GM23338 (cell line): ENCODE measurements at regions not wholly inside any gene's neighbourhood (a gene's known extent, or its start where the extent isn't known, plus 50 kb on each side); places are given as distances from the start of the nearest gene placed in this dataset.

Experiments
- ATAC-seq: fragments of 200-7000 bp; cut with Tn5 transposase; 3 replicates; pipeline ENCODE4 v1.9.1; 2020
- DNase-seq: peaks from one replicate; pipeline ENCODE4 v3.0.0-alpha.2; 2015; ENCODE audit warnings: low spot score
- H2AFZ ChIP-seq: fragments of 200-600 bp; sonication (generic); 2 replicates; pipeline ENCODE4 v1.8.0; 2016; ENCODE audit warnings: antibody characterized with exemption, mild to moderate bottlenecking, moderate library complexity
- H3F3A ChIP-seq: fragments of 200-600 bp; sonication (generic); replicated peaks from 2 replicates; pipeline ENCODE4 v1.8.0; 2017; ENCODE audit warnings: antibody characterized with exemption, mixed run types, low read depth
- H3K27ac ChIP-seq: fragments of 200-600 bp; sonication (generic); 2 replicates; pipeline ENCODE4 v1.6.1; 2016; ENCODE audit warnings: low read depth
- H3K27me3 ChIP-seq: fragments of 200-600 bp; sonication (generic); 2 replicates; pipeline ENCODE4 v1.8.0; 2016; ENCODE audit warnings: mild to moderate bottlenecking, mixed run types, moderate library complexity; ENCODE audit not compliant: insufficient read depth
- H3K36me3 ChIP-seq: fragments of 200-600 bp; sonication (generic); 2 replicates; pipeline ENCODE4 v1.8.0; 2016; ENCODE audit warnings: mild to moderate bottlenecking; ENCODE audit not compliant: insufficient read depth
- H3K4me1 ChIP-seq: fragments of 200-600 bp; sonication (generic); 2 replicates; pipeline ENCODE4 v1.8.0; 2016; ENCODE audit warnings: mild to moderate bottlenecking, moderate library complexity; ENCODE audit not compliant: insufficient read depth
- H3K4me2 ChIP-seq: fragments of 200-600 bp; sonication (generic); 2 replicates; pipeline ENCODE4 v1.7.1; 2017; ENCODE audit warnings: mixed run types
- H3K4me3 ChIP-seq: fragments of 200-600 bp; sonication (generic); 2 replicates; pipeline ENCODE4 v1.6.1; 2016; ENCODE audit warnings: mixed run types
- H3K79me2 ChIP-seq: fragments of 200-600 bp; sonication (generic); replicated peaks from 2 replicates; pipeline ENCODE4 v1.8.0; 2017; ENCODE audit warnings: mild to moderate bottlenecking; ENCODE audit not compliant: insufficient read depth
- H3K9me2 ChIP-seq: fragments of 200-600 bp; sonication (generic); 2 replicates; pipeline ENCODE4 v1.8.0; 2017; ENCODE audit not compliant: insufficient read depth
- H4K20me1 ChIP-seq: fragments of 200-600 bp; sonication (generic); replicated peaks from 2 replicates; pipeline ENCODE4 v1.8.0; 2017; ENCODE audit warnings: mild to moderate bottlenecking; ENCODE audit not compliant: insufficient read depth
- H3K27ac Mint-ChIP-seq: 2 replicates; pipeline ENCODE4 v1.8.0; 2020; ENCODE audit warnings: inconsistent platforms, mild to moderate bottlenecking, moderate library complexity, mixed read lengths
- H3K27me3 Mint-ChIP-seq: 3 replicates; pipeline ENCODE4 v1.8.0; 2022; ENCODE audit warnings: low read depth, mild to moderate bottlenecking, moderate library complexity, mixed read lengths, inconsistent platforms; ENCODE audit not compliant: insufficient read depth, poor library complexity
- H3K36me3 Mint-ChIP-seq: 3 replicates; pipeline ENCODE4 v1.8.0; 2021; ENCODE audit warnings: low read depth, mild to moderate bottlenecking, inconsistent platforms, moderate library complexity, mixed read lengths
- H3K4me1 Mint-ChIP-seq: 3 replicates; pipeline ENCODE4 v1.8.0; 2020; ENCODE audit warnings: mild to moderate bottlenecking, inconsistent platforms, mixed read lengths
- H3K4me3 Mint-ChIP-seq: 3 replicates; pipeline ENCODE4 v1.8.0; 2021; ENCODE audit warnings: moderate library complexity, mild to moderate bottlenecking, inconsistent platforms, mixed read lengths
- H3K9me3 Mint-ChIP-seq: 3 replicates; pipeline ENCODE4 v1.8.0; 2020; ENCODE audit warnings: moderate library complexity, mild to moderate bottlenecking, inconsistent platforms, mixed read lengths
- CREB1 ChIP-seq: fragments of 250-450 bp; sonication (Bioruptor Pico); IDR thresholded peaks from 2 replicates; pipeline ENCODE4 v1.5.0; 2020; ENCODE audit warnings: low read depth, mild to moderate bottlenecking, moderate library complexity
- EZH2 ChIP-seq: fragments of 200-600 bp; sonication (generic); IDR thresholded peaks from one replicate; pipeline ENCODE4 v1.8.0; 2017; ENCODE audit warnings: antibody characterized with exemption, mild to moderate bottlenecking, low read depth; ENCODE audit not compliant: unreplicated experiment
- EZH2phosphoT487 ChIP-seq: fragments of 200-600 bp; sonication (generic); IDR thresholded peaks from one replicate; pipeline ENCODE4 v1.8.1; 2018; ENCODE audit warnings: antibody characterized with exemption; ENCODE audit not compliant: unreplicated experiment
- JUNB ChIP-seq: IDR thresholded peaks from one replicate; pipeline ENCODE4 v1.6.1; 2016; ENCODE audit warnings: antibody characterized with exemption; ENCODE audit not compliant: unreplicated experiment
- NANOG ChIP-seq: IDR thresholded peaks from 2 replicates; pipeline ENCODE4 v1.6.1; 2016; ENCODE audit warnings: antibody characterized with exemption, borderline replicate concordance
- POLR2AphosphoS5 ChIP-seq: IDR thresholded peaks from 2 replicates; pipeline ENCODE4 v1.6.1; 2016; ENCODE audit warnings: antibody characterized with exemption, low read depth
- STAT1 ChIP-seq: IDR thresholded peaks from one replicate; pipeline ENCODE4 v1.6.1; 2016; ENCODE audit warnings: antibody characterized with exemption; ENCODE audit not compliant: unreplicated experiment
- ZNF114 ChIP-seq: fragments of 250-450 bp; sonication (Bioruptor Pico); IDR thresholded peaks from 2 replicates; pipeline ENCODE4 v1.5.0; 2020; ENCODE audit warnings: mild to moderate bottlenecking, moderate library complexity
- ZNF331 ChIP-seq: fragments of 250-450 bp; sonication (Bioruptor Pico); IDR thresholded peaks from 2 replicates; pipeline ENCODE4 v1.5.0; 2020; ENCODE audit warnings: low read depth, mild to moderate bottlenecking, moderate library complexity
- TF ChIP-seq, protein P1 (sequence below), 2 experiments: fragments of 200-600 bp in 1 of 2; sonication (generic) in 1 of 2; conservative IDR thresholded peaks; 2 replicates each; pipeline versions ENCODE4 v1.5.1 to v1.6.1; 2016 to 2017; ENCODE audit warnings: antibody characterized with exemption in 2 of 2, low read depth in 2 of 2, mild to moderate bottlenecking in 2 of 2, moderate library complexity in 1 of 2
- TF ChIP-seq, protein P2 (sequence below): IDR thresholded peaks from 2 replicates; pipeline ENCODE4 v1.6.1; 2016; ENCODE audit warnings: antibody characterized with exemption
- TF ChIP-seq, protein P3 (sequence below): IDR thresholded peaks from one replicate; pipeline ENCODE4 v1.6.1; 2018; ENCODE audit warnings: antibody characterized with exemption; ENCODE audit not compliant: unreplicated experiment
- TF ChIP-seq, protein P4 (sequence below): fragments of 250-450 bp; sonication (Bioruptor Pico); IDR thresholded peaks from 2 replicates; pipeline ENCODE4 v1.5.0; 2020; ENCODE audit warnings: mild to moderate bottlenecking, moderate library complexity

DNA sequence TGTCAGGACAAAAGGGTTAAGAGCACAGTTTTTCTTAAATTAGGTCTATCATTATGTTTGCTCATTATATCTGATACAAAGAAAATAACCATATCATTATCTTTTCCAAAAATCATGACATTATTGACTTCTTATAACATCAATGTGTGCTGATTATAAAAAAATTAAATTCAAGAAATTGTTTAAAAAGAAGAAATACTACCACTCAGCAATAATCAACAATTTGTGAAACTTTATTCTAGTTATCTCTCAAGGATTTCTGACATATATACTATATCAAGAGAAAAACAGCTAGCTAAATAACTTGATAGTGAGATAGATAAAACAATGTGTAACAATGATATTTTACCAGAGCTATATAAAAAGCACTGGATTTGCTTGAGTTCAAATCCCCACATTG is 360.7 kb upstream of the PHF14 start:
- Histone ChIP-seq H3K79me2 (no peaks in the 10 kb centered on the region), H3F3A (no peaks in the 10 kb centered on the region), H4K20me1 (no peaks in the 10 kb centered on the region), H3K4me3 (no peak overlapping the region), H3K27me3 (no peaks in the 10 kb centered on the region), H3K27ac (no peak overlapping the region), H3K4me1 (no peaks in the 10 kb centered on the region), H3K9me2 (no peaks in the 10 kb centered on the region), H3K36me3 (no peaks in the 10 kb centered on the region), H3K4me2 (no peak overlapping the region), H2AFZ (no peak overlapping the region)
- Mint-ChIP-seq H3K9me3 (peaks cover 3% of the 10 kb centered on the region; the same call in 1 of the 3 replicates), H3K4me1 (no peaks in the 10 kb centered on the region), H3K27ac (no peak overlapping the region), H3K36me3 (no peaks in the 10 kb centered on the region), H3K27me3 (no peaks in the 10 kb centered on the region), H3K4me3 (no peak overlapping the region)
- DNase-seq: no peak
- no peak for ATAC-seq
- no peak for TF ChIP-seq STAT1
- TF ChIP-seq, protein P1, sequence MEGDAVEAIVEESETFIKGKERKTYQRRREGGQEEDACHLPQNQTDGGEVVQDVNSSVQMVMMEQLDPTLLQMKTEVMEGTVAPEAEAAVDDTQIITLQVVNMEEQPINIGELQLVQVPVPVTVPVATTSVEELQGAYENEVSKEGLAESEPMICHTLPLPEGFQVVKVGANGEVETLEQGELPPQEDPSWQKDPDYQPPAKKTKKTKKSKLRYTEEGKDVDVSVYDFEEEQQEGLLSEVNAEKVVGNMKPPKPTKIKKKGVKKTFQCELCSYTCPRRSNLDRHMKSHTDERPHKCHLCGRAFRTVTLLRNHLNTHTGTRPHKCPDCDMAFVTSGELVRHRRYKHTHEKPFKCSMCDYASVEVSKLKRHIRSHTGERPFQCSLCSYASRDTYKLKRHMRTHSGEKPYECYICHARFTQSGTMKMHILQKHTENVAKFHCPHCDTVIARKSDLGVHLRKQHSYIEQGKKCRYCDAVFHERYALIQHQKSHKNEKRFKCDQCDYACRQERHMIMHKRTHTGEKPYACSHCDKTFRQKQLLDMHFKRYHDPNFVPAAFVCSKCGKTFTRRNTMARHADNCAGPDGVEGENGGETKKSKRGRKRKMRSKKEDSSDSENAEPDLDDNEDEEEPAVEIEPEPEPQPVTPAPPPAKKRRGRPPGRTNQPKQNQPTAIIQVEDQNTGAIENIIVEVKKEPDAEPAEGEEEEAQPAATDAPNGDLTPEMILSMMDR (conservative IDR thresholded peaks at IDR 0.05; ENCODE audit: low read depth in 2 of 2): no peak
- TF ChIP-seq, protein P2, sequence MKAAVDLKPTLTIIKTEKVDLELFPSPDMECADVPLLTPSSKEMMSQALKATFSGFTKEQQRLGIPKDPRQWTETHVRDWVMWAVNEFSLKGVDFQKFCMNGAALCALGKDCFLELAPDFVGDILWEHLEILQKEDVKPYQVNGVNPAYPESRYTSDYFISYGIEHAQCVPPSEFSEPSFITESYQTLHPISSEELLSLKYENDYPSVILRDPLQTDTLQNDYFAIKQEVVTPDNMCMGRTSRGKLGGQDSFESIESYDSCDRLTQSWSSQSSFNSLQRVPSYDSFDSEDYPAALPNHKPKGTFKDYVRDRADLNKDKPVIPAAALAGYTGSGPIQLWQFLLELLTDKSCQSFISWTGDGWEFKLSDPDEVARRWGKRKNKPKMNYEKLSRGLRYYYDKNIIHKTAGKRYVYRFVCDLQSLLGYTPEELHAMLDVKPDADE: no peak
- no peak for TF ChIP-seq JUNB
- TF ChIP-seq, protein P3, sequence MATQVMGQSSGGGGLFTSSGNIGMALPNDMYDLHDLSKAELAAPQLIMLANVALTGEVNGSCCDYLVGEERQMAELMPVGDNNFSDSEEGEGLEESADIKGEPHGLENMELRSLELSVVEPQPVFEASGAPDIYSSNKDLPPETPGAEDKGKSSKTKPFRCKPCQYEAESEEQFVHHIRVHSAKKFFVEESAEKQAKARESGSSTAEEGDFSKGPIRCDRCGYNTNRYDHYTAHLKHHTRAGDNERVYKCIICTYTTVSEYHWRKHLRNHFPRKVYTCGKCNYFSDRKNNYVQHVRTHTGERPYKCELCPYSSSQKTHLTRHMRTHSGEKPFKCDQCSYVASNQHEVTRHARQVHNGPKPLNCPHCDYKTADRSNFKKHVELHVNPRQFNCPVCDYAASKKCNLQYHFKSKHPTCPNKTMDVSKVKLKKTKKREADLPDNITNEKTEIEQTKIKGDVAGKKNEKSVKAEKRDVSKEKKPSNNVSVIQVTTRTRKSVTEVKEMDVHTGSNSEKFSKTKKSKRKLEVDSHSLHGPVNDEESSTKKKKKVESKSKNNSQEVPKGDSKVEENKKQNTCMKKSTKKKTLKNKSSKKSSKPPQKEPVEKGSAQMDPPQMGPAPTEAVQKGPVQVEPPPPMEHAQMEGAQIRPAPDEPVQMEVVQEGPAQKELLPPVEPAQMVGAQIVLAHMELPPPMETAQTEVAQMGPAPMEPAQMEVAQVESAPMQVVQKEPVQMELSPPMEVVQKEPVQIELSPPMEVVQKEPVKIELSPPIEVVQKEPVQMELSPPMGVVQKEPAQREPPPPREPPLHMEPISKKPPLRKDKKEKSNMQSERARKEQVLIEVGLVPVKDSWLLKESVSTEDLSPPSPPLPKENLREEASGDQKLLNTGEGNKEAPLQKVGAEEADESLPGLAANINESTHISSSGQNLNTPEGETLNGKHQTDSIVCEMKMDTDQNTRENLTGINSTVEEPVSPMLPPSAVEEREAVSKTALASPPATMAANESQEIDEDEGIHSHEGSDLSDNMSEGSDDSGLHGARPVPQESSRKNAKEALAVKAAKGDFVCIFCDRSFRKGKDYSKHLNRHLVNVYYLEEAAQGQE: no peak
- TF ChIP-seq, protein P4, sequence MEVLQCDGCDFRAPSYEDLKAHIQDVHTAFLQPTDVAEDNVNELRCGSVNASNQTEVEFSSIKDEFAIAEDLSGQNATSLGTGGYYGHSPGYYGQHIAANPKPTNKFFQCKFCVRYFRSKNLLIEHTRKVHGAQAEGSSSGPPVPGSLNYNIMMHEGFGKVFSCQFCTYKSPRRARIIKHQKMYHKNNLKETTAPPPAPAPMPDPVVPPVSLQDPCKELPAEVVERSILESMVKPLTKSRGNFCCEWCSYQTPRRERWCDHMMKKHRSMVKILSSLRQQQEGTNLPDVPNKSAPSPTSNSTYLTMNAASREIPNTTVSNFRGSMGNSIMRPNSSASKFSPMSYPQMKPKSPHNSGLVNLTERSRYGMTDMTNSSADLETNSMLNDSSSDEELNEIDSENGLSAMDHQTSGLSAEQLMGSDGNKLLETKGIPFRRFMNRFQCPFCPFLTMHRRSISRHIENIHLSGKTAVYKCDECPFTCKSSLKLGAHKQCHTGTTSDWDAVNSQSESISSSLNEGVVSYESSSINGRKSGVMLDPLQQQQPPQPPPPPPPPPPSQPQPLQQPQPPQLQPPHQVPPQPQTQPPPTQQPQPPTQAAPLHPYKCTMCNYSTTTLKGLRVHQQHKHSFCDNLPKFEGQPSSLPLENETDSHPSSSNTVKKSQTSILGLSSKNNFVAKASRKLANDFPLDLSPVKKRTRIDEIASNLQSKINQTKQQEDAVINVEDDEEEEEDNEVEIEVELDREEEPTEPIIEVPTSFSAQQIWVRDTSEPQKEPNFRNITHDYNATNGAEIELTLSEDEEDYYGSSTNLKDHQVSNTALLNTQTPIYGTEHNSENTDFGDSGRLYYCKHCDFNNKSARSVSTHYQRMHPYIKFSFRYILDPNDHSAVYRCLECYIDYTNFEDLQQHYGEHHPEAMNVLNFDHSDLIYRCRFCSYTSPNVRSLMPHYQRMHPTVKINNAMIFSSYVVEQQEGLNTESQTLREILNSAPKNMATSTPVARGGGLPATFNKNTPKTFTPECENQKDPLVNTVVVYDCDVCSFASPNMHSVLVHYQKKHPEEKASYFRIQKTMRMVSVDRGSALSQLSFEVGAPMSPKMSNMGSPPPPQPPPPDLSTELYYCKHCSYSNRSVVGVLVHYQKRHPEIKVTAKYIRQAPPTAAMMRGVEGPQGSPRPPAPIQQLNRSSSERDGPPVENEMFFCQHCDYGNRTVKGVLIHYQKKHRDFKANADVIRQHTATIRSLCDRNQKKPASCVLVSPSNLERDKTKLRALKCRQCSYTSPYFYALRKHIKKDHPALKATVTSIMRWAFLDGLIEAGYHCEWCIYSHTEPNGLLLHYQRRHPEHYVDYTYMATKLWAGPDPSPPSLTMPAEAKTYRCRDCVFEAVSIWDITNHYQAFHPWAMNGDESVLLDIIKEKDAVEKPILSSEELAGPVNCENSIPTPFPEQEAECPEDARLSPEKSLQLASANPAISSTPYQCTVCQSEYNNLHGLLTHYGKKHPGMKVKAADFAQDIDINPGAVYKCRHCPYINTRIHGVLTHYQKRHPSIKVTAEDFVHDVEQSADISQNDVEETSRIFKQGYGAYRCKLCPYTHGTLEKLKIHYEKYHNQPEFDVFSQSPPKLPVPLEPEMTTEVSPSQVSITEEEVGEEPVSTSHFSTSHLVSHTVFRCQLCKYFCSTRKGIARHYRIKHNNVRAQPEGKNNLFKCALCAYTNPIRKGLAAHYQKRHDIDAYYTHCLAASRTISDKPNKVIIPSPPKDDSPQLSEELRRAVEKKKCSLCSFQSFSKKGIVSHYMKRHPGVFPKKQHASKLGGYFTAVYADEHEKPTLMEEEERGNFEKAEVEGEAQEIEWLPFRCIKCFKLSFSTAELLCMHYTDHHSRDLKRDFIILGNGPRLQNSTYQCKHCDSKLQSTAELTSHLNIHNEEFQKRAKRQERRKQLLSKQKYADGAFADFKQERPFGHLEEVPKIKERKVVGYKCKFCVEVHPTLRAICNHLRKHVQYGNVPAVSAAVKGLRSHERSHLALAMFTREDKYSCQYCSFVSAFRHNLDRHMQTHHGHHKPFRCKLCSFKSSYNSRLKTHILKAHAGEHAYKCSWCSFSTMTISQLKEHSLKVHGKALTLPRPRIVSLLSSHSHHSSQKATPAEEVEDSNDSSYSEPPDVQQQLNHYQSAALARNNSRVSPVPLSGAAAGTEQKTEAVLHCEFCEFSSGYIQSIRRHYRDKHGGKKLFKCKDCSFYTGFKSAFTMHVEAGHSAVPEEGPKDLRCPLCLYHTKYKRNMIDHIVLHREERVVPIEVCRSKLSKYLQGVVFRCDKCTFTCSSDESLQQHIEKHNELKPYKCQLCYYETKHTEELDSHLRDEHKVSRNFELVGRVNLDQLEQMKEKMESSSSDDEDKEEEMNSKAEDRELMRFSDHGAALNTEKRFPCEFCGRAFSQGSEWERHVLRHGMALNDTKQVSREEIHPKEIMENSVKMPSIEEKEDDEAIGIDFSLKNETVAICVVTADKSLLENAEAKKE (CRISPR knock-in tag): no peak
- no peak for TF ChIP-seq POLR2AphosphoS5
- TF ChIP-seq EZH2phosphoT487: no peak
- no peak for TF ChIP-seq ZNF331 (CRISPR knock-in tag)
- TF ChIP-seq ZNF114 (CRISPR knock-in tag): no peak
- TF ChIP-seq EZH2: no peak
- no peak for TF ChIP-seq NANOG
- TF ChIP-seq CREB1 (CRISPR knock-in tag): no peak
